IMR-90 (cell line): ENCODE measurements at regions not wholly inside any gene's neighbourhood (a gene's known extent, or its start where the extent isn't known, plus 50 kb on each side); places are given as distances from the start of the nearest gene placed in this dataset.

ENCODE experiments used
- ATAC-seq: fragments of 200-7000 bp; cut with Tn5 transposase; 2 replicates; pipeline ENCODE4 v1.9.1; 2020; ENCODE audit warnings: low read depth, mild to moderate bottlenecking, moderate library complexity
- BruUV-seq: library from RNA; stranded (reverse); fragments of 400-500 nt; replicated peaks from 2 replicates; lab custom pipeline; 2021; lab: Mats Ljungman, UMichigan
- CTCF ChIA-PET: fragments of 300-600 bp; formaldehyde crosslinking; extraction: SDS; loops from one replicate; lab custom pipeline; 2021; ENCODE audit warnings: antibody characterized with exemption; lab: Yijun Ruan, JAX
- POLR2A ChIA-PET: fragments of 300-600 bp; sonication (Branson Sonifier 250); formaldehyde crosslinking; loops from one replicate; lab custom pipeline; 2022; ENCODE audit warnings: antibody characterized with exemption; ENCODE audit not compliant: unreplicated experiment; lab: Charles Lee
- DNase-seq: peaks from one replicate; pipeline ENCODE4 v3.0.0; 2013
- H2AFZ ChIP-seq: replicated peaks from 2 replicates; pipeline ENCODE3; 2013; ENCODE audit warnings: low read length, mild to moderate bottlenecking; ENCODE audit not compliant: poor library complexity
- H2AK5ac ChIP-seq: 2 replicates; pipeline ENCODE4 v1.6.1; 2013; ENCODE audit warnings: low read depth, low read length, inconsistent platforms
- H2AK9ac ChIP-seq: replicated peaks from 2 replicates; pipeline ENCODE3; 2013; ENCODE audit warnings: mild to moderate bottlenecking, low read depth, low read length, moderate library complexity; ENCODE audit not compliant: poor library complexity
- H2BK120ac ChIP-seq: 2 replicates; pipeline ENCODE4 v1.6.1; 2013; ENCODE audit warnings: low read depth, low read length, inconsistent platforms
- H2BK15ac ChIP-seq: 3 replicates; pipeline ENCODE4 v1.6.1; 2013; ENCODE audit warnings: low read depth, low read length, inconsistent platforms
- H2BK20ac ChIP-seq: 2 replicates; pipeline ENCODE4 v1.6.1; 2013; ENCODE audit warnings: low read depth, mild to moderate bottlenecking, inconsistent platforms, low read length, moderate library complexity
- H2BK5ac ChIP-seq: 2 replicates; pipeline ENCODE4 v1.6.1; 2013; ENCODE audit warnings: mild to moderate bottlenecking, low read depth, low read length, inconsistent platforms; ENCODE audit not compliant: poor library complexity, severe bottlenecking
- H3K14ac ChIP-seq: replicated peaks from 2 replicates; pipeline ENCODE4 v1.6.1; 2013; ENCODE audit warnings: low read depth, low read length, inconsistent platforms
- H3K18ac ChIP-seq: 2 replicates; pipeline ENCODE4 v1.6.1; 2013; ENCODE audit warnings: low read depth, low read length, control low read depth
- H3K23ac ChIP-seq: 2 replicates; pipeline ENCODE4 v1.6.1; 2013; ENCODE audit warnings: low read depth, low read length, inconsistent platforms
- H3K27ac ChIP-seq: 2 replicates; pipeline ENCODE4 v1.5.1; 2013; ENCODE audit warnings: mild to moderate bottlenecking, control low read depth, low read length; ENCODE audit not compliant: insufficient read depth
- H3K27me3 ChIP-seq: 2 replicates; pipeline ENCODE4 v1.6.1; 2013; ENCODE audit warnings: low read length; ENCODE audit not compliant: control insufficient read depth, insufficient read depth
- H3K36me3 ChIP-seq: 2 replicates; pipeline ENCODE4 v1.6.1; 2013; ENCODE audit warnings: low read length, mixed read lengths; ENCODE audit not compliant: control insufficient read depth, insufficient read depth
- H3K4ac ChIP-seq: 2 replicates; pipeline ENCODE4 v1.6.1; 2013; ENCODE audit warnings: low read depth, low read length, inconsistent platforms
- H3K4me1 ChIP-seq: 2 replicates; pipeline ENCODE4 v1.6.1; 2013; ENCODE audit warnings: low read length, mixed read lengths; ENCODE audit not compliant: control insufficient read depth, insufficient read depth
- H3K4me2 ChIP-seq: 2 replicates; pipeline ENCODE4 v1.6.1; 2013; ENCODE audit warnings: low read depth, mild to moderate bottlenecking, control low read depth, low read length, moderate library complexity
- H3K4me3 ChIP-seq: 2 replicates; pipeline ENCODE4 v1.5.1; 2013; ENCODE audit warnings: low read depth, mild to moderate bottlenecking, control low read depth, low read length, moderate library complexity; ENCODE audit not compliant: insufficient read depth
- H3K56ac ChIP-seq: 2 replicates; pipeline ENCODE4 v1.6.1; 2013; ENCODE audit warnings: low read length, inconsistent platforms; ENCODE audit not compliant: insufficient read depth; ENCODE audit errors: extremely low read depth
- H3K79me1 ChIP-seq, 2 experiments: 2 replicates each; pipeline ENCODE4 v1.6.1; 2013; ENCODE audit warnings: low read length in 2 of 2, inconsistent platforms in 1 of 2, low read depth in 1 of 2
- H3K9ac ChIP-seq: 2 replicates; pipeline ENCODE4 v1.6.1; 2013; ENCODE audit warnings: low read depth, low read length, control low read depth
- H3K9me1 ChIP-seq: 2 replicates; pipeline ENCODE4 v1.6.1; 2013; ENCODE audit warnings: low read length, inconsistent platforms; ENCODE audit not compliant: insufficient read depth
- H3K9me3 ChIP-seq: 2 replicates; pipeline ENCODE4 v1.6.1; 2013; ENCODE audit warnings: low read length; ENCODE audit not compliant: control insufficient read depth, insufficient read depth
- H4K20me1 ChIP-seq: 2 replicates; pipeline ENCODE4 v1.6.1; 2013; ENCODE audit warnings: low read length, inconsistent platforms; ENCODE audit not compliant: insufficient read depth
- H4K5ac ChIP-seq: 2 replicates; pipeline ENCODE4 v1.6.1; 2013; ENCODE audit warnings: mild to moderate bottlenecking, low read depth, low read length, control low read depth
- H4K8ac ChIP-seq, 2 experiments: 2 replicates each; pipeline ENCODE4 v1.6.1; 2013; ENCODE audit warnings: low read depth in 2 of 2, low read length in 2 of 2, control low read depth in 1 of 2, inconsistent platforms in 1 of 2
- H4K91ac ChIP-seq: 2 replicates; pipeline ENCODE4 v1.6.1; 2013; ENCODE audit warnings: low read depth, low read length, inconsistent platforms; ENCODE audit not compliant: insufficient read depth
- BHLHE40 ChIP-seq: fragments of 150-350 bp; IDR thresholded peaks from 2 replicates; pipeline ENCODE4 v1.6.1; 2016; ENCODE audit warnings: mild to moderate bottlenecking, low read depth, low read length
- CEBPB ChIP-seq: IDR thresholded peaks from 2 replicates; pipeline ENCODE4 v1.6.1; 2012; ENCODE audit warnings: low read depth, low read length, improper control_type of control experiment
- WGBS, 2 experiments: methylation state at CpG; one replicate each; pipeline versions ENCODE4 v1.1.5 to v1.1.7; 2013; ENCODE audit warnings: missing lambda C conversion rate in 2 of 2; ENCODE audit not compliant: insufficient read length in 1 of 2; ENCODE audit errors: extremely low coverage in 2 of 2; 5-methylcytosine and 5-hydroxymethylcytosine counted together
- dilution Hi-C: fragments of 300-500 bp; cut with HindIII; formaldehyde crosslinking; loops from one replicate; pipeline ENCODE4 v1.14.3; 2018; ENCODE audit warnings: low sequenced_read_pairs; ENCODE audit not compliant: unreplicated experiment
- in situ Hi-C: fragments of 300-500 bp; cut with MboI; formaldehyde crosslinking; loops from 3 replicates; pipeline ENCODE4 v1.14.3; 2019; ENCODE audit warnings: low sequenced_read_pairs, inconsistent platforms, mixed read lengths
- intact Hi-C: fragments of 100-400 bp; cut with micrococcal nuclease; formaldehyde crosslinking; loops from 2 replicates; pipeline ENCODE4 v1.10.0; 2022

DNA sequence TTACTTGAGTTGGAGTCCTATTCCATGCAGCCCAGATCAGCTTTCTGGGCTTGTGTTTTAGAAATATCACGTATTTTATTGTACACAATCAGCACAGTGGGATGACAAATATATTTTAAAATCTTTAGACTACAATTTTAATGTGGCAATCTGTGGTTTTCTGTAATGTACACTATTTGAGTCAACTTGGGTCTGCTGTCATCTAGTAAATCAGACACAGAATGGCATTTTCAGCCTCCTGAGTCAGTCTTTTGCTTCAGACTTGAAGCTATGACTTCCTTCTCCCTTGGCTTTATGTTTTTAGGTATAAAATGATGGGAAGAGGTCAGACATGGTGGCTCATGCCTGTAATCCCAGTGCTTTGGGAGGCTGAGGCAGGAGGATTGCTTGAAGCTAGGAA, 232.1 kb downstream of the NECTIN3 start:
- Histone ChIP-seq H3K4me2 (no peak overlapping the region), H4K91ac (no peak overlapping the region), H3K27ac (no peak overlapping the region), H3K4ac (no peak overlapping the region), H2BK15ac (no peak overlapping the region), H2BK5ac (no peak overlapping the region), H4K5ac (no peak overlapping the region), H3K18ac (no peak overlapping the region), H3K56ac (no peak overlapping the region), H3K9me3 (no peaks in the 10 kb centered on the region), H2AK5ac (no peak overlapping the region), H3K9me1 (no peaks in the 10 kb centered on the region), H2BK120ac (no peak overlapping the region), H2BK20ac (no peak overlapping the region), H4K20me1 (no peaks in the 10 kb centered on the region), H3K4me1 (peaks cover 7% of the 10 kb centered on the region), H3K4me3 (no peak overlapping the region), H2AK9ac (no peak overlapping the region), H3K9ac (no peak overlapping the region), H3K14ac (no peak overlapping the region), H2AFZ (no peak overlapping the region), H3K27me3 (no peaks in the 10 kb centered on the region), H4K8ac (no peak overlapping the region), H3K23ac (no peak overlapping the region), H3K36me3 (no peaks in the 10 kb centered on the region), H3K79me1 (no peaks in the 10 kb centered on the region)
- no TSS peak for BruUV-seq
- ChIA-PET CTCF (no interaction called here), POLR2A (interaction anchor here (0.6 kb wide), 1 partner anchor 162 kb away, joined by 3 read pairs; no protein-coding TSS in a partner anchor)
- in situ Hi-C loops: no loop called here
- WGBS, 2 experiments: no CpG with 5 or more reads among the region's 1 CpG
- DNase-seq (peak; percentile 66), ATAC-seq (peak; percentile 60)
- intact Hi-C loops: no loop called here
- no peak for TF ChIP-seq BHLHE40
- peak; percentile 15; the same call in 1 of the 2 replicates for TF ChIP-seq CEBPB
- dilution Hi-C loops: no loop called here
